ENCODE measurements at regions not wholly inside any gene's neighbourhood (a gene's known extent, or its start where the extent isn't known, plus 50 kb on each side); places are given as distances from the start of the nearest gene placed in this dataset.

- intact Hi-C loops (cut with micrococcal nuclease; ENCODE audit: unreplicated experiment) = no loop called here
- Mint-ChIP-seq H3K27me3 (ENCODE audit: unreplicated experiment) (no peaks in the 10 kb centered on the region), H3K9me3 (ENCODE audit: low read depth, unreplicated experiment) (peaks cover 5% of the 10 kb centered on the region), H3K27ac (ENCODE audit: unreplicated experiment) (no peak overlapping the region), H3K4me3 (ENCODE audit: low read depth, unreplicated experiment) (no peak overlapping the region), H3K36me3 (ENCODE audit: insufficient read depth, unreplicated experiment) (no peaks in the 10 kb centered on the region), H3K4me1 (ENCODE audit: low read depth, unreplicated experiment) (no peaks in the 10 kb centered on the region)
- TF ChIP-seq, protein P1, sequence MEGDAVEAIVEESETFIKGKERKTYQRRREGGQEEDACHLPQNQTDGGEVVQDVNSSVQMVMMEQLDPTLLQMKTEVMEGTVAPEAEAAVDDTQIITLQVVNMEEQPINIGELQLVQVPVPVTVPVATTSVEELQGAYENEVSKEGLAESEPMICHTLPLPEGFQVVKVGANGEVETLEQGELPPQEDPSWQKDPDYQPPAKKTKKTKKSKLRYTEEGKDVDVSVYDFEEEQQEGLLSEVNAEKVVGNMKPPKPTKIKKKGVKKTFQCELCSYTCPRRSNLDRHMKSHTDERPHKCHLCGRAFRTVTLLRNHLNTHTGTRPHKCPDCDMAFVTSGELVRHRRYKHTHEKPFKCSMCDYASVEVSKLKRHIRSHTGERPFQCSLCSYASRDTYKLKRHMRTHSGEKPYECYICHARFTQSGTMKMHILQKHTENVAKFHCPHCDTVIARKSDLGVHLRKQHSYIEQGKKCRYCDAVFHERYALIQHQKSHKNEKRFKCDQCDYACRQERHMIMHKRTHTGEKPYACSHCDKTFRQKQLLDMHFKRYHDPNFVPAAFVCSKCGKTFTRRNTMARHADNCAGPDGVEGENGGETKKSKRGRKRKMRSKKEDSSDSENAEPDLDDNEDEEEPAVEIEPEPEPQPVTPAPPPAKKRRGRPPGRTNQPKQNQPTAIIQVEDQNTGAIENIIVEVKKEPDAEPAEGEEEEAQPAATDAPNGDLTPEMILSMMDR (IDR thresholded peaks at IDR 0.05; ENCODE audit: unreplicated experiment) = no peak
- DNase-seq = no peak
- CTCF ChIA-PET = no interaction called here
- BruUV-seq (replicated peaks) = no TSS peak
Measured at GRCh38 chr21:22573834-22574233, 1575.6 kb downstream of the NCAM2 start.

GRCh38 chr21:22575165-22575584 is 1577.0 kb downstream of the NCAM2 start:
- Mint-ChIP-seq H3K4me3 (ENCODE audit: low read depth, unreplicated experiment) (no peak overlapping the region), H3K27ac (ENCODE audit: unreplicated experiment) (no peak overlapping the region), H3K36me3 (ENCODE audit: insufficient read depth, unreplicated experiment) (no peaks in the 10 kb centered on the region), H3K27me3 (ENCODE audit: unreplicated experiment) (no peaks in the 10 kb centered on the region), H3K4me1 (ENCODE audit: low read depth, unreplicated experiment) (no peaks in the 10 kb centered on the region), H3K9me3 (ENCODE audit: low read depth, unreplicated experiment) (peaks cover 2% of the 10 kb centered on the region)
- intact Hi-C loops (cut with micrococcal nuclease; ENCODE audit: unreplicated experiment) = no loop called here
- CTCF ChIA-PET = no interaction called here
- TF ChIP-seq, protein P1 (IDR thresholded peaks at IDR 0.05; ENCODE audit: unreplicated experiment) = no peak
- DNase-seq = no peak
- BruUV-seq (replicated peaks) = no TSS peak

GRCh38 chr21:22579741-22580140 is 1581.5 kb downstream of the NCAM2 start:
- Mint-ChIP-seq H3K4me3 (ENCODE audit: low read depth, unreplicated experiment) (no peak overlapping the region), H3K36me3 (ENCODE audit: insufficient read depth, unreplicated experiment) (no peaks in the 10 kb centered on the region), H3K4me1 (ENCODE audit: low read depth, unreplicated experiment) (no peaks in the 10 kb centered on the region), H3K9me3 (ENCODE audit: low read depth, unreplicated experiment) (peaks cover 2% of the 10 kb centered on the region), H3K27ac (ENCODE audit: unreplicated experiment) (no peak overlapping the region), H3K27me3 (ENCODE audit: unreplicated experiment) (no peaks in the 10 kb centered on the region)
- CTCF ChIA-PET = no interaction called here
- intact Hi-C loops (cut with micrococcal nuclease; ENCODE audit: unreplicated experiment) = no loop called here
- TF ChIP-seq, protein P1 (IDR thresholded peaks at IDR 0.05; ENCODE audit: unreplicated experiment) = no peak
- BruUV-seq (replicated peaks) = no TSS peak
- no peak for DNase-seq

GRCh38 chr21:22582026-22582425 is 1583.8 kb downstream of the NCAM2 start:
- H3K27ac Mint-ChIP-seq (ENCODE audit: unreplicated experiment) = no peak overlapping the region
- no peak overlapping the region for H3K4me3 Mint-ChIP-seq (ENCODE audit: low read depth, unreplicated experiment)
- DNase-seq = no peak
- intact Hi-C loops (cut with micrococcal nuclease; ENCODE audit: unreplicated experiment) = no loop called here
- CTCF ChIA-PET = no interaction called here
- BruUV-seq (replicated peaks) = no TSS peak
- TF ChIP-seq, protein P1 (IDR thresholded peaks at IDR 0.05; ENCODE audit: unreplicated experiment) = no peak
- no peaks in the 10 kb centered on the region for H3K9me3 Mint-ChIP-seq (ENCODE audit: low read depth, unreplicated experiment)
- H3K36me3 Mint-ChIP-seq (ENCODE audit: insufficient read depth, unreplicated experiment) = no peaks in the 10 kb centered on the region
- no peaks in the 10 kb centered on the region for H3K4me1 Mint-ChIP-seq (ENCODE audit: low read depth, unreplicated experiment)
- H3K27me3 Mint-ChIP-seq (ENCODE audit: unreplicated experiment) = no peaks in the 10 kb centered on the region

GRCh38 chr21:22584308-22584707 is 1586.1 kb downstream of the NCAM2 start:
- TF ChIP-seq, protein P1 (IDR thresholded peaks at IDR 0.05; ENCODE audit: unreplicated experiment) = no peak
- intact Hi-C loops (cut with micrococcal nuclease; ENCODE audit: unreplicated experiment) = no loop called here
- no peaks in the 10 kb centered on the region for H3K27me3 Mint-ChIP-seq (ENCODE audit: unreplicated experiment)
- DNase-seq = no peak
- H3K27ac Mint-ChIP-seq (ENCODE audit: unreplicated experiment) = no peak overlapping the region
- H3K36me3 Mint-ChIP-seq (ENCODE audit: insufficient read depth, unreplicated experiment) = no peaks in the 10 kb centered on the region
- no peaks in the 10 kb centered on the region for H3K4me1 Mint-ChIP-seq (ENCODE audit: low read depth, unreplicated experiment)
- BruUV-seq (replicated peaks) = no TSS peak
- CTCF ChIA-PET = no interaction called here
- H3K9me3 Mint-ChIP-seq (ENCODE audit: low read depth, unreplicated experiment) = peaks cover 2% of the 10 kb centered on the region
- no peak overlapping the region for H3K4me3 Mint-ChIP-seq (ENCODE audit: low read depth, unreplicated experiment)

Measured in Calu3 (cell line).